Skeletal muscle tissue (tissue), 3 donors: ENCODE measurements at regions not wholly inside any gene's neighbourhood (a gene's known extent, or its start where the extent isn't known, plus 50 kb on each side); places are given as distances from the start of the nearest gene placed in this dataset.

Source experiments
- H3K27ac ChIP-seq: one replicate; pipeline ENCODE4 v1.7.0; 2013; ENCODE audit warnings: mild to moderate bottlenecking, low read depth, low read length, inconsistent platforms
- H3K27me3 ChIP-seq, 3 donors: one replicate each; pipeline ENCODE4 v1.7.0; 2013; ENCODE audit warnings: low read length in 3 of 3; ENCODE audit not compliant: control insufficient read depth in 3 of 3, insufficient read depth in 3 of 3
- H3K36me3 ChIP-seq, 3 donors: one replicate each; pipeline ENCODE4 v1.7.0; 2013; ENCODE audit warnings: low read length in 3 of 3; ENCODE audit not compliant: control insufficient read depth in 3 of 3, insufficient read depth in 3 of 3
- H3K4me1 ChIP-seq, 3 donors: one replicate each; pipeline ENCODE4 v1.7.0; 2013; ENCODE audit warnings: low read length in 3 of 3, mild to moderate bottlenecking in 3 of 3; ENCODE audit not compliant: control insufficient read depth in 3 of 3, insufficient read depth in 3 of 3
- H3K4me3 ChIP-seq, 3 donors: one replicate each; pipeline ENCODE4 v1.7.0; 2013; ENCODE audit warnings: low read length in 3 of 3
- H3K9ac ChIP-seq, 3 donors: one replicate each; pipeline ENCODE4 v1.7.0; 2013; ENCODE audit warnings: low read length in 3 of 3, mild to moderate bottlenecking in 3 of 3, moderate library complexity in 2 of 3, low read depth in 1 of 3
- H3K9me3 ChIP-seq, 3 donors: one replicate each; pipeline ENCODE4 v1.7.0; 2013; ENCODE audit warnings: low read length in 3 of 3; ENCODE audit not compliant: control insufficient read depth in 3 of 3
- donor health status: Osteomylitis.

DNA sequence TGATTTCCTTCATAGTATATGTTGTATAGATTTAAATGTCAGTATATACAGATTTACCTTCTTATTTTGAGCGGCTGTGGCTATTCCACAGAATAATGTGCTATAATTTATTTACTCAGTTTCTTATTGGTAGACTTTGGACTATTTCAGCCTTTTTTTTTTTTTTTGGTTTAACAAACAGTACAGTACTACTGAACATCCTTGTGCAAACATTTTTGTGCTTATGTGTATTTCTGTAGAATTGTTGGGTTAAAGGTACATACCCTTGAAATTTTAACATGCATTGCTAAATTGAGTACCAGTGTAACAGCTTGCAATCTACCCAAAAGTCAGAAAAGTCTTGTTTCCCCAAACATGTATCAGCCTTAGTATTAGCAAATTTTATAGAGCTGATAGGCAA, 68.8 kb downstream of the HHEX start:
- H3K36me3 ChIP-seq: no peaks in the 10 kb centered on the region

GRCh38 chr10:92760609-92761008, 70.9 kb downstream of the HHEX start:
- peaks cover 12 to 24% (median 20%) of the 10 kb centered on the region in 3 donors for H3K4me1 ChIP-seq
- H3K27ac ChIP-seq: no peak overlapping the region
- H3K9ac ChIP-seq: no peak overlapping the region
- H3K27me3 ChIP-seq: no peaks in the 10 kb centered on the region
- no peaks in the 10 kb centered on the region for H3K9me3 ChIP-seq
- no peaks in the 10 kb centered on the region for H3K36me3 ChIP-seq
- no peak overlapping the region for H3K4me3 ChIP-seq

More for the DNA sequence above, 68.8 kb downstream of the HHEX start:
- no peak overlapping the region for H3K9ac ChIP-seq
- no peaks in the 10 kb centered on the region for H3K9me3 ChIP-seq
- no peak overlapping the region for H3K27ac ChIP-seq
- no peaks in the 10 kb centered on the region for H3K27me3 ChIP-seq
- no peak overlapping the region for H3K4me3 ChIP-seq
- peaks cover 12 to 24% (median 20%) of the 10 kb centered on the region in 3 donors for H3K4me1 ChIP-seq

DNA sequence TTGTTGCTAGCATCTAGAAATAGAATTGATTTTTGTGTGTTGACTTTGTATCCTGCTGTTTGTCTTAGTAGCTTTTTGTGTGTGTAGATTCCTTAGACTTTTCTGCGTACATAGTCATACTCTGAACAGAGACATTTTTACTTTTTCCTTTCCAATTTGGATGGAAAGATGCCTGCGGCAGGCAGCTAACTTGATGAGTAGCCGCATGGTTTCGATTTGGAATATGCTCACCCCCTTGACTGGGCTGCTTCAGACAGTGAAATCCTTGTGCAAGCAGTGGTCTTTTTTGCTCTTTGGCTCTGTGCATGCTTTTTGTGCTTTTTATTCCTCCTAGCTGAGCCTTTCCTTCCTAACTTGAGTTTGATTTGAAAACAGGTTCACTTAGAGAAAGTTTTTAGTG, 71.8 kb downstream of the HHEX start:
- H3K36me3 ChIP-seq: no peaks in the 10 kb centered on the region
- no peaks in the 10 kb centered on the region for H3K27me3 ChIP-seq
- H3K9me3 ChIP-seq: no peaks in the 10 kb centered on the region
- H3K27ac ChIP-seq: no peak overlapping the region
- H3K4me1 ChIP-seq: peaks cover 12 to 20% (median 17%) of the 10 kb centered on the region in 3 donors
- no peak overlapping the region for H3K4me3 ChIP-seq
- no peak overlapping the region for H3K9ac ChIP-seq

DNA sequence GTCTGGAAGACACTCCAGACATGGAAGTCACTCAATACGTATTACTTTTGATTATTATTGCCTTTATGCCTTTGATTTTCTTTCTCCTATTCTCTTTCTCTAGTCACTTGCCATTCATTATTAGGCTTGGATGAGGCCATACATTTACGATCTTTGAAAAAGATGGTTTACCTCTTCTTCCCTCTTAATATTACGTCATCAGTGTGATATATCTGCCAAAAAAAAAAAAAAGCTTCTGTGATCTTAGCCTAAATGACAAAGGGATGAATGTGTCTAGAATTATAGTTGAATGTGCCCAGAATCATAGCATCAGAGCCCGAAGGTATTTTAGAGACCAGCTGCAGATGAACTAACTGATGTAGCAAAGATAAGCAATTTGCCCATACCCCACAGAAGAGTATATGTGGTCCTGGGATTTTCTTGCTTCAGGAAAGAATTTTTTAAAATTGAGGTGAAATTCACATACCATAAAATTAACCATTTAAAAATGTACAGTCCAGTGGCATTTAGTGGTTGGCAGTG, 73.9 kb downstream of the HHEX start:
- no peak overlapping the region for H3K27ac ChIP-seq
- H3K9me3 ChIP-seq: no peaks in the 10 kb centered on the region
- peaks cover 0 to 4% (median 0%) of the 10 kb centered on the region in 3 donors for H3K4me1 ChIP-seq
- no peak overlapping the region for H3K4me3 ChIP-seq
- no peaks in the 10 kb centered on the region for H3K36me3 ChIP-seq
- no peaks in the 10 kb centered on the region for H3K27me3 ChIP-seq
- H3K9ac ChIP-seq: no peak overlapping the region

DNA sequence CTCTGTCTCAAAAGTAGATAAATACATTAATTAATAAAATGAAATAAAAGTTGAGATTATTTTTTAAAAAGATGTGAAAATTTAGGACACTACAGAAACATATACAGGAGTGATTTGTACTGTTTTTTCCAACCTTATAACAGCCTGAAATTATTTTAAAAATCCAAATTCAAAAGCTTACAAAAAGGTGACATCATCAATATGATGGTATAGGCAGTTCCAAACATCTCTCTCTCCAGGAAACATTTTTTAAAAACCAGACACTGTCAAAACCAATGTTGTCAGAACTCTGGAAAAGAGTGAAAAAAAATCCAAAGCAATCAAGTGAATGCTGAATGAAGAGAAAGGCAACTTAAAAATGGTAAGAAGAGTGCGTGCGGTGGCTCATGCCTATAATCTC, 76.7 kb downstream of the HHEX start:
- no peak overlapping the region for H3K4me3 ChIP-seq
- no peak overlapping the region for H3K27ac ChIP-seq
- no peaks in the 10 kb centered on the region for H3K9me3 ChIP-seq
- H3K36me3 ChIP-seq: no peaks in the 10 kb centered on the region
- H3K9ac ChIP-seq: no peak overlapping the region
- H3K4me1 ChIP-seq: no peaks in the 10 kb centered on the region
- no peaks in the 10 kb centered on the region for H3K27me3 ChIP-seq

- Histone ChIP-seq H3K9me3 (no peaks in the 10 kb centered on the region), H3K4me3 (no peak overlapping the region), H3K27me3 (no peaks in the 10 kb centered on the region), H3K27ac (no peak overlapping the region), H3K9ac (no peak overlapping the region), H3K36me3 (no peaks in the 10 kb centered on the region), H3K4me1 (no peaks in the 10 kb centered on the region)
Measured at GRCh38 chr10:92768104-92768503, 78.3 kb downstream of the HHEX start.

GRCh38 chr10:92773776-92774175, 74.5 kb upstream of the EXOC6 start:
- H3K4me3 ChIP-seq: no peak overlapping the region
- H3K9ac ChIP-seq: no peak overlapping the region
- H3K36me3 ChIP-seq: no peaks in the 10 kb centered on the region
- no peaks in the 10 kb centered on the region for H3K4me1 ChIP-seq
- no peaks in the 10 kb centered on the region for H3K9me3 ChIP-seq
- no peak overlapping the region for H3K27ac ChIP-seq
- H3K27me3 ChIP-seq: no peaks in the 10 kb centered on the region

- no peaks in the 10 kb centered on the region for H3K36me3 ChIP-seq
- H3K27me3 ChIP-seq: no peaks in the 10 kb centered on the region
- no peaks in the 10 kb centered on the region for H3K9me3 ChIP-seq
- no peaks in the 10 kb centered on the region for H3K4me1 ChIP-seq
- no peak overlapping the region for H3K9ac ChIP-seq
- no peak overlapping the region for H3K4me3 ChIP-seq
- no peak overlapping the region for H3K27ac ChIP-seq
Measured at GRCh38 chr10:92778091-92778490, 70.2 kb upstream of the EXOC6 start.

DNA sequence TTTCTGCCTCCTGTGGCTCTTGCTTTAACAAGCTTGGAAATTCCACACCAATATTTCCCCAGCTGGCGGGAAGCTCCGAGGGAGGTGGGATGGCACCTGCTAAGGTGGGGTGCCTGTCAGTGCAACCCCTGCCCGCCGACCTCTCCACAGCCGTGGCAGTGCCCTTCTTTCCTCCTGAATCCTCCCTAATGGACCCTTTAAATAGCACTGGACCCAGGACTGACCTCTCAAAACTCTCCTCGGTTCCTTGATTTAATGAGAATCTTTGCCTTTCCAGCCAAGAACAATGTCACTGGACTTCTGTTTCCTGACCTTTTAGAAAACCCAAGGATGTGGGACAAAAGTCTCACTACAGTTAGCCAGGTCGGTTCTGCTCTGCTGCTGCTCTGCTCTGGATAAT, 63.2 kb upstream of the EXOC6 start:
- Histone ChIP-seq H3K4me3 (no peak overlapping the region), H3K27ac (no peak overlapping the region), H3K36me3 (no peaks in the 10 kb centered on the region), H3K4me1 (no peaks in the 10 kb centered on the region), H3K27me3 (peaks cover 0 to 4% (median 0%) of the 10 kb centered on the region in 3 donors), H3K9me3 (no peaks in the 10 kb centered on the region), H3K9ac (no peak overlapping the region)

GRCh38 chr10:92787557-92788152, 60.7 kb upstream of the EXOC6 start:
- H3K27ac ChIP-seq: no peak overlapping the region
- H3K4me1 ChIP-seq: no peaks in the 10 kb centered on the region
- no peaks in the 10 kb centered on the region for H3K36me3 ChIP-seq
- peaks cover 0 to 4% (median 0%) of the 10 kb centered on the region in 3 donors for H3K27me3 ChIP-seq
- H3K4me3 ChIP-seq: no peak overlapping the region
- H3K9me3 ChIP-seq: no peaks in the 10 kb centered on the region
- no peak overlapping the region for H3K9ac ChIP-seq
